WERI-Rb-1 (cell line): ENCODE measurements at regions not wholly inside any gene's neighbourhood (a gene's known extent, or its start where the extent isn't known, plus 50 kb on each side); places are given as distances from the start of the nearest gene placed in this dataset.

Source experiments
- DNase-seq: peaks from one replicate; pipeline ENCODE4 v3.0.0-alpha.2; 2020
- H3K27ac ChIP-seq: fragments of 250-450 bp; sonication (Bioruptor Pico); 2 replicates; pipeline ENCODE4 v1.5.1; 2020; ENCODE audit warnings: mild to moderate bottlenecking, moderate library complexity
- H3K27me3 ChIP-seq: fragments of 250-450 bp; sonication (Bioruptor Pico); 2 replicates; pipeline ENCODE4 v1.5.1; 2021; ENCODE audit warnings: mild to moderate bottlenecking, low read depth, moderate library complexity; ENCODE audit not compliant: insufficient read depth, severe bottlenecking
- H3K36me3 ChIP-seq: fragments of 250-450 bp; sonication (Bioruptor Pico); 2 replicates; pipeline ENCODE4 v1.5.1; 2020; ENCODE audit warnings: mild to moderate bottlenecking, moderate library complexity
- H3K4me3 ChIP-seq: 2 replicates; pipeline ENCODE4 v1.5.1; 2011; ENCODE audit warnings: low read depth, mild to moderate bottlenecking, control low read depth, low read length
- H3K9me3 ChIP-seq: fragments of 250-450 bp; sonication (Bioruptor Pico); 2 replicates; pipeline ENCODE4 v1.5.1; 2021; ENCODE audit warnings: mild to moderate bottlenecking, moderate library complexity; ENCODE audit not compliant: severe bottlenecking
- TF ChIP-seq, protein P1 (sequence below): IDR thresholded peaks from 2 replicates; pipeline ENCODE4 v1.5.1; 2011; ENCODE audit warnings: low read depth, mild to moderate bottlenecking, control low read depth, inconsistent platforms, low read length

DNA sequence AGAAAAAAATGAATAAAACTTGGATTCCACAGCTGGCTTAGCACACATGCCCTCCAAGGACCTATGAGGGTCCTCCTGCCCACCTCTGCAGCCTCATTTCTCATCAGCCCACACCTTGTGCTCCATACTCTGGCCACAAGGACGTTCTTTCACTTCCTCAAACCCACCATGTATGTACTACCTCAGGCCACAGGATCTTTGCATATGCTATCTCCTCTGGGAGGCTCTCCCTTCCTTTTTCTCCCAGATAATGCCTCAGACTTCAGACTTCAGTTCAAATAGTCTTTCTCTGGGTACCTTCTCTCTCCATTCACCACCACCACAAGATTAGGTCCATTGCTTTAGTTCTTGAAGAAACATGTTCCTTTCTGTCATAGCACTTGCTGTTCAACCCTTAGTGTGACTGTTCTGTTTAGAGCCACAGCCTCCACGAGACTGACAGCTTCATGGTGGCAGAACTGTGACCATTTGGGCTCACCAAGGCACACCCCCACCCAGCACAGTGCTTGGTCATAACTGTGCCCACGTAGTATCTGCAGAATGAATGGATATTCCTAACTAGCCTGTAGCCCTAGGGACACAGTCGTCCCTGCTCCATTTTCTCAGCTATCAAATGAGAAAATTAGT is 146.7 kb upstream of the LRFN2 start:
- Histone ChIP-seq H3K27me3 (no peaks in the 10 kb centered on the region), H3K9me3 (no peaks in the 10 kb centered on the region), H3K27ac (no peak overlapping the region), H3K36me3 (no peaks in the 10 kb centered on the region), H3K4me3 (no peak overlapping the region)
- no peak for DNase-seq
- TF ChIP-seq, protein P1, sequence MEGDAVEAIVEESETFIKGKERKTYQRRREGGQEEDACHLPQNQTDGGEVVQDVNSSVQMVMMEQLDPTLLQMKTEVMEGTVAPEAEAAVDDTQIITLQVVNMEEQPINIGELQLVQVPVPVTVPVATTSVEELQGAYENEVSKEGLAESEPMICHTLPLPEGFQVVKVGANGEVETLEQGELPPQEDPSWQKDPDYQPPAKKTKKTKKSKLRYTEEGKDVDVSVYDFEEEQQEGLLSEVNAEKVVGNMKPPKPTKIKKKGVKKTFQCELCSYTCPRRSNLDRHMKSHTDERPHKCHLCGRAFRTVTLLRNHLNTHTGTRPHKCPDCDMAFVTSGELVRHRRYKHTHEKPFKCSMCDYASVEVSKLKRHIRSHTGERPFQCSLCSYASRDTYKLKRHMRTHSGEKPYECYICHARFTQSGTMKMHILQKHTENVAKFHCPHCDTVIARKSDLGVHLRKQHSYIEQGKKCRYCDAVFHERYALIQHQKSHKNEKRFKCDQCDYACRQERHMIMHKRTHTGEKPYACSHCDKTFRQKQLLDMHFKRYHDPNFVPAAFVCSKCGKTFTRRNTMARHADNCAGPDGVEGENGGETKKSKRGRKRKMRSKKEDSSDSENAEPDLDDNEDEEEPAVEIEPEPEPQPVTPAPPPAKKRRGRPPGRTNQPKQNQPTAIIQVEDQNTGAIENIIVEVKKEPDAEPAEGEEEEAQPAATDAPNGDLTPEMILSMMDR: no peak

DNA sequence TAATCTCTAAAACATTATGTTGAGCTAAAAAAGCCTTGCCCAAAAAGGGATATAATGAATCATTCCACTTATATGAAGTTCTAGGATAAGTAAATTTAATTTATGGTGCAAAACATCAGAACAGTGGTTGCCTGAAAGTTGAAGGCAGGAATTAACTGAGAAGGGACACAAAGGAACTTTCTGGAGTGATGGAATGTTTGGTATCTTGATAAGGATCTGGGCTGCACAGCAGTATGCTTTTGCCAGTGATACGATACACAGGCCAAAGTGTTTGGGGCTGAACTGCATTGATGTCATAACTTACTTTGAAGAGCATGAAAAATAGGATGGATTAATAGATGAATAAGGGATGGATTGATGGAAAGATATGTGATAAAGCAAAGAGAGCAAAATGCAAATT is 146.1 kb upstream of the LRFN2 start:
- no peak for DNase-seq
- TF ChIP-seq, protein P1: no peak

GRCh38 chr6:40732878-40733277 is 145.7 kb upstream of the LRFN2 start:
- TF ChIP-seq, protein P1: no peak
- Histone ChIP-seq H3K9me3 (no peaks in the 10 kb centered on the region), H3K27ac (no peak overlapping the region), H3K27me3 (no peaks in the 10 kb centered on the region), H3K4me3 (no peak overlapping the region), H3K36me3 (no peaks in the 10 kb centered on the region)
- DNase-seq: no peak

More for the DNA sequence above, 146.1 kb upstream of the LRFN2 start:
- no peak overlapping the region for H3K27ac ChIP-seq
- H3K27me3 ChIP-seq: no peaks in the 10 kb centered on the region
- H3K4me3 ChIP-seq: no peak overlapping the region
- no peaks in the 10 kb centered on the region for H3K9me3 ChIP-seq
- H3K36me3 ChIP-seq: no peaks in the 10 kb centered on the region

- Histone ChIP-seq H3K4me3 (no peak overlapping the region), H3K27ac (no peak overlapping the region), H3K36me3 (no peaks in the 10 kb centered on the region), H3K9me3 (no peaks in the 10 kb centered on the region), H3K27me3 (no peaks in the 10 kb centered on the region)
- no peak for DNase-seq
- TF ChIP-seq, protein P1: no peak
Measured at GRCh38 chr6:40728643-40729042, 141.5 kb upstream of the LRFN2 start.

- H3K27ac ChIP-seq: no peak overlapping the region
- TF ChIP-seq, protein P1: peak; percentile 62
- no peak overlapping the region for H3K4me3 ChIP-seq
- no peaks in the 10 kb centered on the region for H3K36me3 ChIP-seq
- H3K9me3 ChIP-seq: no peaks in the 10 kb centered on the region
- no peak for DNase-seq
- no peaks in the 10 kb centered on the region for H3K27me3 ChIP-seq
Measured at GRCh38 chr6:40727271-40727670, 140.1 kb upstream of the LRFN2 start.

DNA sequence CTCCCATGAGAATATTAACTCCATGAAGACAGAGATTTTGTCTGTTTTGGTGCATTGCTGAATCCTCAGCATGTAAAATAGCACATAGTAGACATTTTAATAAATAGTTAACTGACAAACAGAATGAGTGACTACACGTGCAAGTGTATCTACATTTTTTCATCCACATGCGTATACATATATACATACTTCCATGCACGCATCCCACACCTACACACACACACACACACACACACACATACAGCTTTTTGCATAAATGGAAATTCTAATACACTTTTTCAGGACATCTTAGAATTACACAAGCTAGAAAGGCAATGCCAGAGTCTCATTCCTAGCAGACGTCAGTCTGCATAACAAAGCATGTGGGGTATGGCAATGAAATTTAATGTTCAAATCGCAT is 139.7 kb upstream of the LRFN2 start:
- no peak overlapping the region for H3K4me3 ChIP-seq
- no peak for DNase-seq
- H3K36me3 ChIP-seq: no peaks in the 10 kb centered on the region
- H3K27ac ChIP-seq: no peak overlapping the region
- no peaks in the 10 kb centered on the region for H3K9me3 ChIP-seq
- H3K27me3 ChIP-seq: no peaks in the 10 kb centered on the region
- TF ChIP-seq, protein P1: no peak
